GM12878 (cell line): ENCODE measurements at regions not wholly inside any gene's neighbourhood (a gene's known extent, or its start where the extent isn't known, plus 50 kb on each side); places are given as distances from the start of the nearest gene placed in this dataset.

ENCODE experiments used
- ATAC-seq: fragments of 200-7000 bp; cut with Tn5 transposase; 3 replicates; pipeline ENCODE4 v1.9.1; 2020; ENCODE audit warnings: mild to moderate bottlenecking, moderate library complexity
- BruUV-seq: library from RNA; stranded (reverse); fragments of 400-500 nt; replicated peaks from 2 replicates; lab custom pipeline; 2021; lab: Mats Ljungman, UMichigan
- CTCF ChIA-PET: fragments of 300-600 bp; sonication (Branson Sonifier 250); formaldehyde crosslinking; extraction: SDS; loops from one replicate; lab custom pipeline; 2021; ENCODE audit warnings: inconsistent platforms; lab: Yijun Ruan, JAX
- POLR2A ChIA-PET: fragments of 350-600 bp; formaldehyde crosslinking; extraction: SDS; loops from one replicate; lab custom pipeline; 2021; ENCODE audit warnings: inconsistent platforms; lab: Charles Lee
- RAD21 ChIA-PET: fragments of 300-600 bp; sonication (Branson Sonifier 250); formaldehyde crosslinking; loops from one replicate; lab custom pipeline; 2023; ENCODE audit warnings: antibody characterized with exemption; ENCODE audit not compliant: unreplicated experiment; lab: Charles Lee
- SMC1A ChIA-PET: fragments of 300-600 bp; sonication (Branson Sonifier 250); formaldehyde crosslinking; loops from one replicate; lab custom pipeline; 2023; ENCODE audit not compliant: unreplicated experiment, uncharacterized antibody; lab: Charles Lee
- DNase-seq: peaks from one replicate; pipeline ENCODE4 v3.0.0-alpha.2; 2011; ENCODE audit warnings: low read depth, low spot score
- FAIRE-seq: peaks from 3 replicates; lab custom pipeline; 2011; peaks lifted over from hg19 to GRCh38; lab: Jason Lieb, UNC
- H2AFZ ChIP-seq: 2 replicates; pipeline ENCODE4 v1.6.0; 2011; ENCODE audit warnings: low read depth, low read length, control low read depth; ENCODE audit not compliant: control insufficient read depth
- H3K27ac ChIP-seq: 2 replicates; pipeline ENCODE4 v1.5.1; 2011; ENCODE audit warnings: control low read depth; ENCODE audit not compliant: control insufficient read depth, insufficient read depth
- H3K27me3 ChIP-seq, 2 experiments: replicated peaks in 1 of 2; 2 replicates each; pipeline versions ENCODE4 v1.6.0 to v1.6.1; 2011; ENCODE audit warnings: low read length in 1 of 2; ENCODE audit not compliant: control insufficient read depth in 2 of 2, insufficient read depth in 2 of 2
- H3K36me3 ChIP-seq, 2 experiments: 2 replicates each; pipeline ENCODE4 v1.5.1; 2011; ENCODE audit warnings: low read length in 1 of 2; ENCODE audit not compliant: control insufficient read depth in 2 of 2, insufficient read depth in 2 of 2
- H3K4me1 ChIP-seq: 2 replicates; pipeline ENCODE4 v1.6.1; 2011; ENCODE audit warnings: mild to moderate bottlenecking, low read length, moderate library complexity, mixed read lengths; ENCODE audit not compliant: control insufficient read depth, insufficient read depth
- H3K4me2 ChIP-seq: 2 replicates; pipeline ENCODE4 v1.6.0; 2011; ENCODE audit warnings: control low read depth; ENCODE audit not compliant: control insufficient read depth, insufficient read depth
- H3K4me3 ChIP-seq: fragments of 200-600 bp; sonication (generic); 2 replicates; pipeline ENCODE4 v1.5.1; 2016
- H3K79me2 ChIP-seq: 2 replicates; pipeline ENCODE4 v1.6.0; 2011; ENCODE audit warnings: low read length; ENCODE audit not compliant: control insufficient read depth, insufficient read depth
- H3K9ac ChIP-seq: 2 replicates; pipeline ENCODE4 v1.8.0; 2011; ENCODE audit warnings: low read length, control low read depth, mixed read lengths; ENCODE audit not compliant: control insufficient read depth, insufficient read depth
- H3K9me3 ChIP-seq: replicated peaks from 3 replicates; pipeline ENCODE4 v1.5.1; 2011; ENCODE audit warnings: mild to moderate bottlenecking, low read length; ENCODE audit not compliant: control insufficient read depth, insufficient read depth
- H4K20me1 ChIP-seq: 2 replicates; pipeline ENCODE4 v1.6.0; 2011; ENCODE audit not compliant: control insufficient read depth, insufficient read depth
- DPF2 ChIP-seq: fragments of 450-650 bp; IDR thresholded peaks from 2 replicates; pipeline ENCODE4 v1.6.1; 2017; ENCODE audit warnings: mild to moderate bottlenecking
- FOXM1 ChIP-seq: IDR thresholded peaks from 2 replicates; pipeline ENCODE4 v1.6.1; 2012; ENCODE audit warnings: low read depth, mild to moderate bottlenecking, inconsistent platforms, low read length, moderate library complexity
- IKZF1 ChIP-seq: fragments of 450-650 bp; conservative IDR thresholded peaks from 2 replicates; pipeline ENCODE4 v1.6.1; 2017; ENCODE audit warnings: antibody characterized with exemption, mild to moderate bottlenecking
- JUNB ChIP-seq: IDR thresholded peaks from 2 replicates; pipeline ENCODE4 v1.6.1; 2016; ENCODE audit warnings: antibody characterized with exemption, mild to moderate bottlenecking
- JUND ChIP-seq: IDR thresholded peaks from 2 replicates; pipeline ENCODE4 v1.6.1; 2012; ENCODE audit warnings: low read depth, mild to moderate bottlenecking, low read length, improper control_type of control experiment, moderate library complexity
- MEF2A ChIP-seq: IDR thresholded peaks from 2 replicates; pipeline ENCODE4 v1.6.1; 2011; ENCODE audit warnings: low read depth, mild to moderate bottlenecking, low read length, moderate library complexity; ENCODE audit not compliant: insufficient read depth
- NBN ChIP-seq: fragments of 450-650 bp; IDR thresholded peaks from 2 replicates; pipeline ENCODE4 v1.6.1; 2016
- NFIC ChIP-seq: IDR thresholded peaks from 2 replicates; pipeline ENCODE4 v1.6.1; 2012; ENCODE audit warnings: low read depth, mild to moderate bottlenecking, inconsistent platforms, low read length, moderate library complexity
- NRF1 ChIP-seq: conservative IDR thresholded peaks from 2 replicates; pipeline ENCODE4 v1.6.1; 2011; ENCODE audit warnings: mild to moderate bottlenecking, low read depth, low read length, improper control_type of control experiment
- RAD21 ChIP-seq: IDR thresholded peaks from 2 replicates; pipeline ENCODE4 v1.6.1; 2011; ENCODE audit warnings: mild to moderate bottlenecking, low read depth, low read length, moderate library complexity; ENCODE audit not compliant: insufficient read depth
- RFX5 ChIP-seq: IDR thresholded peaks from 2 replicates; pipeline ENCODE4 v1.6.1; 2011; ENCODE audit warnings: low read depth, low read length, improper control_type of control experiment
- SMARCA5 ChIP-seq: fragments of 450-650 bp; IDR thresholded peaks from 2 replicates; pipeline ENCODE4 v1.6.1; 2017; ENCODE audit warnings: mild to moderate bottlenecking
- WGBS: methylation state at CpG from one replicate; pipeline ENCODE4 v1.1.6; 2016; ENCODE audit warnings: low lambda C conversion rate; ENCODE audit not compliant: insufficient replicate concordance, insufficient coverage; ENCODE audit errors: missing lambda C conversion rate; 5-methylcytosine and 5-hydroxymethylcytosine counted together
- in situ Hi-C: fragments of 300-500 bp; cut with MboI; formaldehyde crosslinking; loops from 9 replicates; pipeline ENCODE4 v1.14.3; 2018; ENCODE audit warnings: mixed read lengths
- intact Hi-C: fragments of 100-400 bp; cut with micrococcal nuclease; formaldehyde crosslinking; loops from one replicate; pipeline ENCODE4 v1.14.2; 2022; ENCODE audit not compliant: unreplicated experiment
- TF ChIP-seq, protein P1 (sequence below): fragments of 150-350 bp; IDR thresholded peaks from 2 replicates; pipeline ENCODE4 v1.6.1; 2016; ENCODE audit warnings: low read depth, low read length
- TF ChIP-seq, protein P2 (sequence below): fragments of 150-350 bp; IDR thresholded peaks from 2 replicates; pipeline ENCODE4 v1.6.1; 2014; ENCODE audit warnings: mild to moderate bottlenecking, low read depth, low read length
- TF ChIP-seq, protein P3 (sequence below): IDR thresholded peaks from 2 replicates; pipeline ENCODE4 v1.6.1; 2012; ENCODE audit warnings: low read length, inconsistent platforms
- TF ChIP-seq, protein P4 (sequence below): fragments of 450-650 bp; IDR thresholded peaks from 2 replicates; pipeline ENCODE4 v1.6.1; 2018; ENCODE audit warnings: borderline replicate concordance, mild to moderate bottlenecking; ENCODE audit not compliant: partially characterized antibody

DNA sequence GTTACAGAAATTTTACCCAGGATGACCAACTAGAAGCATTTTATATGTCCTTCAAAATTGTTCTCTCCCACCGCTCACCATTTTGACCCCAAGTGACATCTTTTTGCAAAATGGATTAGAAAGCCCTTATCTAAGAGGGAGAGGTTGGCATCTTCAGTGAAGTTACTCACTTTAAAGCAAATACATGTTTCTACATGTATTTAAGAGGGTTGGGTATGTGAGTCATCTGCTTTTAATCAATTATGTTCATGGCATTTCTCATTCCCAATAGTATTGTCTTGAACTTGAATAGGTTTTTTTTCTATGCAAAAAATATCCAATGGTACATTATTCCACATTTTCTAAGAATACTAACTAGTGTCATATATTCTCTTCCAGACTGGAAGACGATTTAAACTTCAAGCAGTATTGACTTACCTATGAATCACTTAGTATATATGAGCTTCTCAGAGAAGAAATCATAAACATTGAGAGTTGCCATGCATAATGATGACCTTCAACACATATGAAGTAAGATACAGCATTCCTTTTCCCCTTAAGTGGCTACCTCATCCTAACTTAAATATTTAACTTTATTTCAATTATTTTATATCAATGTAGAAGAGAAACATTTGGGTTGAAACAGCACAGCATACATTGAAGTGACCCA, 132.8 kb downstream of the POLR1F start:
- Histone ChIP-seq H3K9me3 (no peaks in the 10 kb centered on the region), H4K20me1 (no peaks in the 10 kb centered on the region), H3K4me1 (no peaks in the 10 kb centered on the region), H3K4me3 (no peak overlapping the region), H3K36me3 (no peaks in the 10 kb centered on the region), H3K79me2 (no peaks in the 10 kb centered on the region), H2AFZ (no peak overlapping the region), H3K4me2 (no peak overlapping the region), H3K27ac (no peak overlapping the region), H3K9ac (no peak overlapping the region), H3K27me3 (no peaks in the 10 kb centered on the region)
- ChIA-PET SMC1A (interaction anchor here (1.4 kb wide), 1 partner anchor 12 kb away, joined by 3 read pairs; no protein-coding TSS in a partner anchor), RAD21 (no interaction called here), POLR2A (no interaction called here), CTCF (no interaction called here)
- in situ Hi-C loops (no loop called here), intact Hi-C loops (no loop called here)
- no peak for DNase-seq
- 0% methylated on average over 2 of the region's 2 CpGs for WGBS
- BruUV-seq, result no TSS peak
- no peak for FAIRE-seq
- no peak for ATAC-seq
- no peak for TF ChIP-seq FOXM1
- no peak for TF ChIP-seq NRF1
- TF ChIP-seq MEF2A, result no peak
- no peak for TF ChIP-seq JUND
- TF ChIP-seq, protein P1, sequence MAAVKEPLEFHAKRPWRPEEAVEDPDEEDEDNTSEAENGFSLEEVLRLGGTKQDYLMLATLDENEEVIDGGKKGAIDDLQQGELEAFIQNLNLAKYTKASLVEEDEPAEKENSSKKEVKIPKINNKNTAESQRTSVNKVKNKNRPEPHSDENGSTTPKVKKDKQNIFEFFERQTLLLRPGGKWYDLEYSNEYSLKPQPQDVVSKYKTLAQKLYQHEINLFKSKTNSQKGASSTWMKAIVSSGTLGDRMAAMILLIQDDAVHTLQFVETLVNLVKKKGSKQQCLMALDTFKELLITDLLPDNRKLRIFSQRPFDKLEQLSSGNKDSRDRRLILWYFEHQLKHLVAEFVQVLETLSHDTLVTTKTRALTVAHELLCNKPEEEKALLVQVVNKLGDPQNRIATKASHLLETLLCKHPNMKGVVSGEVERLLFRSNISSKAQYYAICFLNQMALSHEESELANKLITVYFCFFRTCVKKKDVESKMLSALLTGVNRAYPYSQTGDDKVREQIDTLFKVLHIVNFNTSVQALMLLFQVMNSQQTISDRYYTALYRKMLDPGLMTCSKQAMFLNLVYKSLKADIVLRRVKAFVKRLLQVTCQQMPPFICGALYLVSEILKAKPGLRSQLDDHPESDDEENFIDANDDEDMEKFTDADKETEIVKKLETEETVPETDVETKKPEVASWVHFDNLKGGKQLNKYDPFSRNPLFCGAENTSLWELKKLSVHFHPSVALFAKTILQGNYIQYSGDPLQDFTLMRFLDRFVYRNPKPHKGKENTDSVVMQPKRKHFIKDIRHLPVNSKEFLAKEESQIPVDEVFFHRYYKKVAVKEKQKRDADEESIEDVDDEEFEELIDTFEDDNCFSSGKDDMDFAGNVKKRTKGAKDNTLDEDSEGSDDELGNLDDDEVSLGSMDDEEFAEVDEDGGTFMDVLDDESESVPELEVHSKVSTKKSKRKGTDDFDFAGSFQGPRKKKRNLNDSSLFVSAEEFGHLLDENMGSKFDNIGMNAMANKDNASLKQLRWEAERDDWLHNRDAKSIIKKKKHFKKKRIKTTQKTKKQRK, result no peak
- no peak for TF ChIP-seq DPF2
- TF ChIP-seq NBN, result no peak
- no peak for TF ChIP-seq IKZF1
- TF ChIP-seq RFX5, result no peak
- no peak for TF ChIP-seq RAD21
- TF ChIP-seq, protein P2, sequence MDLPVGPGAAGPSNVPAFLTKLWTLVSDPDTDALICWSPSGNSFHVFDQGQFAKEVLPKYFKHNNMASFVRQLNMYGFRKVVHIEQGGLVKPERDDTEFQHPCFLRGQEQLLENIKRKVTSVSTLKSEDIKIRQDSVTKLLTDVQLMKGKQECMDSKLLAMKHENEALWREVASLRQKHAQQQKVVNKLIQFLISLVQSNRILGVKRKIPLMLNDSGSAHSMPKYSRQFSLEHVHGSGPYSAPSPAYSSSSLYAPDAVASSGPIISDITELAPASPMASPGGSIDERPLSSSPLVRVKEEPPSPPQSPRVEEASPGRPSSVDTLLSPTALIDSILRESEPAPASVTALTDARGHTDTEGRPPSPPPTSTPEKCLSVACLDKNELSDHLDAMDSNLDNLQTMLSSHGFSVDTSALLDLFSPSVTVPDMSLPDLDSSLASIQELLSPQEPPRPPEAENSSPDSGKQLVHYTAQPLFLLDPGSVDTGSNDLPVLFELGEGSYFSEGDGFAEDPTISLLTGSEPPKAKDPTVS, result no peak
- TF ChIP-seq, protein P3, sequence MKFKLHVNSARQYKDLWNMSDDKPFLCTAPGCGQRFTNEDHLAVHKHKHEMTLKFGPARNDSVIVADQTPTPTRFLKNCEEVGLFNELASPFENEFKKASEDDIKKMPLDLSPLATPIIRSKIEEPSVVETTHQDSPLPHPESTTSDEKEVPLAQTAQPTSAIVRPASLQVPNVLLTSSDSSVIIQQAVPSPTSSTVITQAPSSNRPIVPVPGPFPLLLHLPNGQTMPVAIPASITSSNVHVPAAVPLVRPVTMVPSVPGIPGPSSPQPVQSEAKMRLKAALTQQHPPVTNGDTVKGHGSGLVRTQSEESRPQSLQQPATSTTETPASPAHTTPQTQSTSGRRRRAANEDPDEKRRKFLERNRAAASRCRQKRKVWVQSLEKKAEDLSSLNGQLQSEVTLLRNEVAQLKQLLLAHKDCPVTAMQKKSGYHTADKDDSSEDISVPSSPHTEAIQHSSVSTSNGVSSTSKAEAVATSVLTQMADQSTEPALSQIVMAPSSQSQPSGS, result no peak
- TF ChIP-seq, protein P4, sequence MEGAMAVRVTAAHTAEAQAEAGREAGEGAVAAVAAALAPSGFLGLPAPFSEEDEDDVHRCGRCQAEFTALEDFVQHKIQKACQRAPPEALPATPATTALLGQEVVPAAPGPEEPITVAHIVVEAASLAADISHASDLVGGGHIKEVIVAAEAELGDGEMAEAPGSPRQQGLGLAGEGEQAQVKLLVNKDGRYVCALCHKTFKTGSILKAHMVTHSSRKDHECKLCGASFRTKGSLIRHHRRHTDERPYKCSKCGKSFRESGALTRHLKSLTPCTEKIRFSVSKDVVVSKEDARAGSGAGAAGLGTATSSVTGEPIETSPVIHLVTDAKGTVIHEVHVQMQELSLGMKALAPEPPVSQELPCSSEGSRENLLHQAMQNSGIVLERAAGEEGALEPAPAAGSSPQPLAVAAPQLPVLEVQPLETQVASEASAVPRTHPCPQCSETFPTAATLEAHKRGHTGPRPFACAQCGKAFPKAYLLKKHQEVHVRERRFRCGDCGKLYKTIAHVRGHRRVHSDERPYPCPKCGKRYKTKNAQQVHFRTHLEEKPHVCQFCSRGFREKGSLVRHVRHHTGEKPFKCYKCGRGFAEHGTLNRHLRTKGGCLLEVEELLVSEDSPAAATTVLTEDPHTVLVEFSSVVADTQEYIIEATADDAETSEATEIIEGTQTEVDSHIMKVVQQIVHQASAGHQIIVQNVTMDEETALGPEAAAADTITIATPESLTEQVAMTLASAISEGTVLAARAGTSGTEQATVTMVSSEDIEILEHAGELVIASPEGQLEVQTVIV, result no peak
- no peak for TF ChIP-seq SMARCA5
- TF ChIP-seq JUNB, result no peak
- TF ChIP-seq NFIC, result no peak
